K562 (cell line): ENCODE measurements at regions not wholly inside any gene's neighbourhood (a gene's known extent, or its start where the extent isn't known, plus 50 kb on each side); places are given as distances from the start of the nearest gene placed in this dataset.

Source experiments
- ATAC-seq: fragments of 200-7000 bp; cut with Tn5 transposase; 3 replicates; pipeline ENCODE4 v1.9.1; 2020; ENCODE audit warnings: moderate library complexity
- BruUV-seq: library from RNA; stranded (reverse); fragments of 400-500 nt; replicated peaks from 2 replicates; lab custom pipeline; 2021; lab: Mats Ljungman, UMichigan
- CTCF ChIA-PET: fragments of 300-600 bp; formaldehyde crosslinking; extraction: SDS; loops from one replicate; lab custom pipeline; 2021; ENCODE audit warnings: low intra/inter-chr PET ratio; lab: Yijun Ruan, JAX
- POLR2A ChIA-PET: fragments of 300-600, 350-650 bp; sonication (Branson Sonifier 250); formaldehyde crosslinking; extraction: SDS; loops from one replicate; lab custom pipeline; 2021; ENCODE audit warnings: antibody characterized with exemption, inconsistent platforms; lab: Yijun Ruan, JAX
- DNase-seq, 4 experiments: peaks; one replicate each; pipeline versions ENCODE4 v3.0.0 to v3.0.0-alpha.2; 2011 to 2018; ENCODE audit warnings: low spot score in 3 of 4, mixed read lengths in 3 of 4; ENCODE audit errors: extremely low read depth in 1 of 4
- FAIRE-seq: peaks from 2 replicates; lab custom pipeline; 2011; peaks lifted over from hg19 to GRCh38; lab: Jason Lieb, UNC
- H2AFZ ChIP-seq: 2 replicates; pipeline ENCODE4 v1.6.0; 2011; ENCODE audit warnings: low read depth, low read length, control low read depth, inconsistent platforms
- H3K27ac ChIP-seq: fragments of 200-600 bp; 3 replicates; pipeline ENCODE4 v1.8.0; 2011; ENCODE audit warnings: low read depth, mild to moderate bottlenecking, control low read depth, inconsistent platforms, low read length, moderate library complexity, mixed read lengths; ENCODE audit errors: extremely low read depth
- H3K27me3 ChIP-seq, 2 experiments: fragments of 300-600 bp in 1 of 2; 2 replicates in 1 of 2; 3 replicates in 1 of 2; pipeline versions ENCODE4 v1.6.0 to v1.8.0; 2011; ENCODE audit warnings: inconsistent platforms in 2 of 2, low read length in 2 of 2, mild to moderate bottlenecking in 1 of 2, mixed read lengths in 1 of 2, moderate library complexity in 1 of 2; ENCODE audit not compliant: control insufficient read depth in 2 of 2, insufficient read depth in 2 of 2
- H3K36me3 ChIP-seq: fragments of 300-600 bp; 3 replicates; pipeline ENCODE4 v1.8.0; 2011; ENCODE audit warnings: mild to moderate bottlenecking, low read length, inconsistent platforms; ENCODE audit not compliant: control insufficient read depth, insufficient read depth
- H3K4me1 ChIP-seq, 2 experiments: fragments of 200-600 bp in 1 of 2; replicated peaks in 1 of 2; 2 replicates in 1 of 2; 3 replicates in 1 of 2; pipeline versions ENCODE4 v1.5.1 to v1.8.0; 2011; ENCODE audit warnings: inconsistent platforms in 2 of 2, low read length in 2 of 2, mild to moderate bottlenecking in 1 of 2, mixed read lengths in 1 of 2, moderate library complexity in 1 of 2; ENCODE audit not compliant: control insufficient read depth in 2 of 2, insufficient read depth in 2 of 2
- H3K4me2 ChIP-seq: 2 replicates; pipeline ENCODE4 v1.6.1; 2011; ENCODE audit warnings: low read length, control low read depth, inconsistent platforms, mixed read lengths; ENCODE audit not compliant: insufficient read depth
- H3K4me3 ChIP-seq: fragments of 200-600 bp; sonication (generic), shearing (Covaris generic); 2 replicates; pipeline ENCODE4 v1.5.1; 2016; ENCODE audit warnings: control low read depth, inconsistent platforms
- H3K79me2 ChIP-seq: fragments of 200-600 bp; 3 replicates; pipeline ENCODE4 v1.8.0; 2011; ENCODE audit warnings: low read length, inconsistent platforms; ENCODE audit not compliant: control insufficient read depth, insufficient read depth
- H3K9ac ChIP-seq, 2 experiments: 2 replicates each; pipeline versions ENCODE4 v1.6.0 to v1.6.1; 2011; ENCODE audit warnings: low read depth in 2 of 2, low read length in 2 of 2, control low read depth in 1 of 2, inconsistent platforms in 1 of 2, mild to moderate bottlenecking in 1 of 2, mixed read lengths in 1 of 2; ENCODE audit not compliant: insufficient read depth in 1 of 2
- H3K9me1 ChIP-seq: one replicate; pipeline ENCODE4 v1.6.0; 2011; ENCODE audit warnings: inconsistent platforms, mild to moderate bottlenecking, low read length, moderate library complexity; ENCODE audit not compliant: control insufficient read depth, insufficient read depth
- H3K9me3 ChIP-seq: replicated peaks from 2 replicates; pipeline ENCODE4 v1.5.1; 2011; ENCODE audit warnings: low read depth, low read length, inconsistent platforms; ENCODE audit not compliant: control insufficient read depth, insufficient read depth
- H4K20me1 ChIP-seq: replicated peaks from 2 replicates; pipeline ENCODE4 v1.6.1; 2011; ENCODE audit warnings: low read length, inconsistent platforms, mixed read lengths; ENCODE audit not compliant: control insufficient read depth, insufficient read depth
- BDP1 ChIP-seq: IDR thresholded peaks from 3 replicates; pipeline ENCODE4 v1.6.1; 2011; ENCODE audit not compliant: insufficient read length, insufficient read depth
- BMI1 ChIP-seq: fragments of 150-350 bp; IDR thresholded peaks from 2 replicates; pipeline ENCODE4 v1.6.1; 2014; ENCODE audit warnings: low read length
- FOXK2 ChIP-seq, 2 experiments: fragments of 450-650 bp; IDR thresholded peaks in 1 of 2; conservative IDR thresholded peaks in 1 of 2; 2 replicates each; pipeline ENCODE4 v1.6.1; 2016; ENCODE audit warnings: low read depth in 2 of 2, mild to moderate bottlenecking in 1 of 2
- KLF13 ChIP-seq: fragments of 450-650 bp; IDR thresholded peaks from 2 replicates; pipeline ENCODE4 v1.6.1; 2016; ENCODE audit warnings: missing genetic modification characterization, low read depth, mild to moderate bottlenecking, missing compliant biosample characterization, moderate library complexity, borderline replicate concordance
- L3MBTL2 ChIP-seq: fragments of 450-650 bp; IDR thresholded peaks from 2 replicates; pipeline ENCODE4 v1.6.1; 2016; ENCODE audit warnings: mild to moderate bottlenecking, moderate library complexity
- MTA2 ChIP-seq: fragments of 450-650 bp; IDR thresholded peaks from 2 replicates; pipeline ENCODE4 v1.6.1; 2016; ENCODE audit warnings: low read depth
- MYNN ChIP-seq, 2 experiments: sonication (generic); formaldehyde crosslinking in 1 of 2; IDR thresholded peaks; 2 replicates each; pipeline versions ENCODE4 v1.5.0 to v1.6.1; 2016 to 2020; ENCODE audit warnings: antibody characterized with exemption in 1 of 2, missing genetic modification reagents in 1 of 2
- NCOA1 ChIP-seq: fragments of 450-650 bp; IDR thresholded peaks from 2 replicates; pipeline ENCODE4 v1.6.1; 2016; ENCODE audit warnings: low read depth
- POLR2A ChIP-seq: fragments of 450-650 bp; conservative IDR thresholded peaks from 2 replicates; pipeline ENCODE4 v1.6.1; 2016
- SAFB2 ChIP-seq: fragments of 200-400 bp; formaldehyde crosslinking; IDR thresholded peaks from 2 replicates; pipeline ENCODE4 v1.6.1; 2018; ENCODE audit warnings: borderline replicate concordance, low read length, low read depth, moderate library complexity; ENCODE audit not compliant: severe bottlenecking
- TEAD4 ChIP-seq, 2 experiments: sonication (generic) in 1 of 2; formaldehyde crosslinking in 1 of 2; IDR thresholded peaks; 2 replicates each; pipeline versions ENCODE4 v1.6.1 to v1.8.0; 2012 to 2022; ENCODE audit warnings: borderline replicate concordance in 1 of 2, inconsistent platforms in 1 of 2, low read length in 1 of 2, mild to moderate bottlenecking in 1 of 2, missing genetic modification reagents in 1 of 2
- USF2 ChIP-seq: sonication (generic); formaldehyde crosslinking; IDR thresholded peaks from 2 replicates; pipeline ENCODE4 v1.5.0; 2020; ENCODE audit warnings: missing genetic modification reagents
- WGBS: fragments of 100-300 bp; shearing (Covaris generic); methylation state at CpG from one replicate; pipeline ENCODE4 v1.1.6; 2016; ENCODE audit warnings: low coverage, mixed read lengths; ENCODE audit not compliant: insufficient coverage; ENCODE audit errors: missing lambda C conversion rate; 5-methylcytosine and 5-hydroxymethylcytosine counted together
- in situ Hi-C: fragments of 300-500 bp; cut with MboI; formaldehyde crosslinking; loops from 4 replicates; pipeline ENCODE4 v1.15.0; 2018; ENCODE audit warnings: inconsistent platforms, mixed read lengths
- intact Hi-C: fragments of 100-400 bp; cut with micrococcal nuclease; formaldehyde crosslinking; loops from 2 replicates; pipeline ENCODE4 v1.14.2; 2022
- TF ChIP-seq, protein P1 (sequence below): sonication (generic); formaldehyde crosslinking; IDR thresholded peaks from 2 replicates; pipeline ENCODE4 v1.8.0; 2022; ENCODE audit warnings: missing genetic modification reagents, mild to moderate bottlenecking, moderate library complexity, borderline replicate concordance

- no peaks in the 10 kb centered on the region for H3K36me3 ChIP-seq
- H3K9ac ChIP-seq = no peak overlapping the region
- no peak overlapping the region for H2AFZ ChIP-seq
- in situ Hi-C loops (no loop called here), intact Hi-C loops (no loop called here)
- no peak for DNase-seq
- H4K20me1 ChIP-seq = no peaks in the 10 kb centered on the region
- no TSS peak for BruUV-seq
- no peak overlapping the region for H3K4me2 ChIP-seq
- WGBS = 86% methylated on average over 4 of the region's 4 CpGs
- H3K9me1 ChIP-seq = no peaks in the 10 kb centered on the region
- H3K27me3 ChIP-seq = no peaks in the 10 kb centered on the region
- POLR2A ChIA-PET = no interaction called here
- no peak for ATAC-seq
- H3K4me3 ChIP-seq = no peak overlapping the region
- H3K79me2 ChIP-seq = no peaks in the 10 kb centered on the region
- TF ChIP-seq MYNN (IDR thresholded peaks at IDR 0.05) (no peak), MYNN (CRISPR knock-in tag; IDR thresholded peaks at IDR 0.05) (no peak), NCOA1 (no peak), TEAD4 (IDR thresholded peaks at IDR 0.05; ENCODE audit: low read length) (no peak), TEAD4 (CRISPR knock-in tag; IDR thresholded peaks at IDR 0.05; ENCODE audit: borderline replicate concordance) (no peak), FOXK2 (conservative IDR thresholded peaks at IDR 0.05 in 1 of 2, IDR thresholded peaks at IDR 0.05 in 1 of 2; ENCODE audit: low read depth in 2 of 2) (no peak), USF2 (CRISPR knock-in tag) (no peak), BDP1 (no peak), POLR2A (no peak), MTA2 (no peak), BMI1 (no peak), SAFB2 (no peak), KLF13 (tag) (no peak), L3MBTL2 (no peak)
- TF ChIP-seq, protein P1, sequence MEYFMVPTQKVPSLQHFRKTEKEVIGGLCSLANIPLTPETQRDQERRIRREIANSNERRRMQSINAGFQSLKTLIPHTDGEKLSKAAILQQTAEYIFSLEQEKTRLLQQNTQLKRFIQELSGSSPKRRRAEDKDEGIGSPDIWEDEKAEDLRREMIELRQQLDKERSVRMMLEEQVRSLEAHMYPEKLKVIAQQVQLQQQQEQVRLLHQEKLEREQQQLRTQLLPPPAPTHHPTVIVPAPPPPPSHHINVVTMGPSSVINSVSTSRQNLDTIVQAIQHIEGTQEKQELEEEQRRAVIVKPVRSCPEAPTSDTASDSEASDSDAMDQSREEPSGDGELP (CRISPR knock-in tag) = no peak
- TF ChIP-seq, all 486 proteins: peak for 0
- CTCF ChIA-PET = no interaction called here
- no peak for FAIRE-seq
- Histone ChIP-seq H3K9me3 (no peaks in the 10 kb centered on the region), H3K4me1 (no peaks in the 10 kb centered on the region; a peak in 1 of 5 replicates), H3K27ac (no peak overlapping the region)
Observed at GRCh38 chr4:123162859-123163258, 233.7 kb upstream of the SPRY1 start.
